D721Med (cell line): ENCODE measurements at regions not wholly inside any gene's neighbourhood (a gene's known extent, or its start where the extent isn't known, plus 50 kb on each side); places are given as distances from the start of the nearest gene placed in this dataset.
"Not testable (repeated sequence)": the region's sequence is repeated elsewhere in the genome, so short reads cannot be mapped to it uniquely, and the experiment has no call there.

Experiments
- DNase-seq: peaks from one replicate; pipeline ENCODE4 v3.0.0; 2011; ENCODE audit warnings: low spot score; ENCODE audit not compliant: insufficient read length
- FAIRE-seq: peaks from 2 replicates; lab custom pipeline; 2011; peaks lifted over from hg19 to GRCh38; lab: Jason Lieb, UNC
- CTCF ChIP-seq: IDR thresholded peaks from 2 replicates; pipeline ENCODE4 v1.5.1; 2012; ENCODE audit warnings: mild to moderate bottlenecking, control low read depth; ENCODE audit not compliant: insufficient read depth; ENCODE audit errors: missing control alignments

DNA sequence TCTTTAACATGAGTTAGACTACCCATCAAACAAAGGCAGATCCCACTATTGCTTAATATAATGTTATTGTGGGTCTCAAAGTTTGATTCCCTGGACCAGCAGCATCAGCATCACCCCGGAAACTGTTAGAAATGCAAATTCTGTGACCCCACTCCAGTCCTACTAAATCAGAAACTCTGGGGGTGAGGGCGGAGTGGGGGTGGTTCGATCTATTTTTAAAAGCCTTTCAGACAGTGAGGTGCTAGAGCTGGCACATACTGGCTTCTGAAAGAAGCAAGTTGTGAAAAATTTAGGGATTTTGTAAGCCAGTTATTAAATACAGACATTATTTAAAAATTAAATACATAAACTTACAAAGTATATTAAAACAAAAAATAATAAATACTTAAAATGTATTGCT is 513.2 kb downstream of the NFIB start:
- TF ChIP-seq CTCF: no peak
- DNase-seq: no peak
- no peak for FAIRE-seq

DNA sequence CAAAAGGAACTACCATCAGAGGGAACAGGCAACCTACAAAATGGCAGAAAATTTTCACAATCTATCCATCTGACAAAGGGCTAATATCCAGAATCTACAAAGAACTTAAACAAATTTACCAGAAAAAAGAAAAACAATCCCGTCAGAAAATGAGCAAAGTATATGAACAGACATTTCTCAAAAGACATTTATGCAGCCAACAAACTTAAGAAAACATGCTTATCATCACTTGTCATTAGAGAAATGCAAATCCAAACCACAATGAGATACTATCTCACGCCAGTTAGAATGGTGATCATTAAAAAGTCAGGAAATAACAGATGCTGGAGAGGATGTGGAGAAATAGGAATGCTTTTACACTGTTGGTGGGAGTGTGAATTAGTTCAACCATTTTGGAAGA is 516.2 kb downstream of the NFIB start:
- FAIRE-seq, DNase-seq: not testable (repeated sequence)

- DNase-seq (no peak), FAIRE-seq (no peak)
These were observed 512.3 kb upstream of the MPDZ start for GRCh38 chr9:13791816-13792215.

GRCh38 chr9:13790055-13790454 is 510.6 kb upstream of the MPDZ start:
- no peak for TF ChIP-seq CTCF
- no peak for DNase-seq
- FAIRE-seq: no peak

More at GRCh38 chr9:13791816-13792215, 512.3 kb upstream of the MPDZ start:
- TF ChIP-seq CTCF: no peak

GRCh38 chr9:13787234-13787833 is 507.8 kb upstream of the MPDZ start:
- no peak for DNase-seq
- FAIRE-seq: no peak
- no peak for TF ChIP-seq CTCF

GRCh38 chr9:13786711-13787110 is 507.2 kb upstream of the MPDZ start:
- DNase-seq: no peak
- TF ChIP-seq CTCF: no peak

GRCh38 chr9:13786131-13786530 is 506.6 kb upstream of the MPDZ start:
- no peak for FAIRE-seq
- no peak for TF ChIP-seq CTCF
- no peak for DNase-seq

More at GRCh38 chr9:13786711-13787110, 507.2 kb upstream of the MPDZ start:
- no peak for FAIRE-seq
